ENCODE measurements at regions not wholly inside any gene's neighbourhood (a gene's known extent, or its start where the extent isn't known, plus 50 kb on each side); places are given as distances from the start of the nearest gene placed in this dataset.

DNA sequence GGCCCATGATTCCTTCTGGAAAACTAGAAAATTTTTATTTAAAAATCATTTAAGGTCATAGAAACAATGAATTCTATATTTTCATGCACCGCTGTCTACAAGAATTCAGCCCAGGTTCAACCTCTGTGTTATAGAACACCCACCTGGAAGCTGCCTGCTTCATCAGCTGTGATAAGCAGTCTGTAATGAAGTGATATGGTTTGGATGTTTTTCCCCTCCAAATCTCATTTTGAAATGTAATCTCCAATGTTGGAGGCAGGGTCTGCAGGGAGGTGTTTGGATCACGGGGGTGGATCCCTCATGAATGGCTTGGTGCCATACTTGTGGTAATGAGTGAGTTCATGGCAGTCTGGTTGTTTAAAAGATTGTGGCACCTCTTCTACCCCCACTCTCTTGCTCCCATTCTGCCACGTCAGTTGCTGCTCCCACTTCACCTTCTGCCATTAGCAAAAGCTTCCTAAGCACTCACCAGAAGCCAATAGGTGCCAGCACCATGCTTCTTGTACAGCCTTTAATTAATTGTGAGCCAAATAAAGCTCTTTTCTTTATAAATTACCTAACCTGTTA, 55.6 kb downstream of the MRPL32 start:
- DNase-seq (ENCODE audit: low spot score) = no peak

DNA sequence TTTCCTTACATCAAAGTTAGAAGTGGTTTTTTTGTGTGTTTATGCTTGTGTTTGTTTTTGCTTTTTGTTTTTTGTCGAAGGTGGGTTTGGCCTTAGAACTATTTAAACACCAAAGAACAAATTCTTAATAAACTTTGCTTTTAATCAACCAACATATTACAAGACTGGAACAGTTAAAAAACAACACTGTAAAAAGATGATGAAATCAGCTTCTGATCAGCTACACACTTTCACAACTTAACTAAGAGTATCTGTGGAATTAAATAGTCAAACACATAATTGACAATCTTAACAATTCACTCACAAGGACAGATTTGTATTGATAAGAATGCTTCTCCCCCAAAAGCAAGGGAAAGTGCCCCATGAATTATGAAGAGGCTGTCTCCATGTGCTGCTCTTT, 58.8 kb downstream of the MRPL32 start:
- no peak for DNase-seq (ENCODE audit: low spot score)

DNA sequence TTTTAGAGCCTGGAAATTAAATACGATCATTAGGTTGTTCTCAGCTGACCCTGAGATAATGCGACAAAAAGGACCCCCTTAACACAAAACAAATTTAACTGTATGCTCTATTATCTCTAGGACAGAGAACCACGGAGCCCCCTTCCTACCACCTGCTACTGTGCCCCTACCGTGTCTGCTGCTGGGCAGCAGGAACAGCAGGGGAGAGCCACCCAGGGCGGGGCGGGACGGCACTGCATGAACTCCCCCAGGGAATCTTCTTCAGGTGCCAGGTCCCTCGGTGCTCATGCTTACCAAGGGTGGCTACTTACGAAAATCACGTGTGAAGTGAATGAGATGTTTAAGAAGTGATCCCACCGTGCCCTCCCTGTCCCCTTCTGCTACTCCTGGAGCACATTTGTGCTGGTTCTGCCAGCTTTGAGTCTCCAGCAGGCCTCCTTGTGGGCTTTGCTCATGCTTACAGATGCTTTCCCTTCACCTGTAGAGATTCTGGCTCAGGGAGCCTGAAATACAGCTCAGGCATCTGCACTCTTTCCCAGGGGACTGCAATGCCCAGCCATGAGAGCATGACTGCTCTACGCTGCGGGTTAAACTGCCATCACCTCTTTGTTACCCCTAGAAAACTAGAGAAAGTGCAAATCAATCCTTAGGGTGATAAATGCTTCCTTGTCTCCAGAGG, 59.9 kb downstream of the MRPL32 start:
- no peak for DNase-seq (ENCODE audit: low spot score)

DNA sequence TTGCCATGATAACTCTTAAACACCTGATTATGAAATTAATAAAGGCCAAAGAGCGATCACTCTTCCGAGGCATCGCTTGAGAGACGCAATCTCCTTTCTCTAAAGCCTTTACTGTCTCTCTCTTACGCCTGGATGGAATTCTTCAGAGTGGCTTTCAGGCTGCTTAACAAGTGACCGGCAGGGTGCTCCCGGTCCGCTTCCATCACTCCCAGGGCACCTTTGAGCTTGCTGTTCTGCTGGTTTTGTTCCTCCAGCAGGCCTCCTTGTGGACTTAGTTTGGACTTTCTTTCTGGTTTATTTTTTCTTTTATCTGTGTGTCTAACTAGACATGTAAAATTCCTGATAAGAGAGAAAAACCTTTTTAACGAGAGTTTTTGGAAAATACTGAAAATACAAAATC, 60.9 kb downstream of the MRPL32 start:
- DNase-seq (ENCODE audit: low spot score) = peak; percentile 55

DNA sequence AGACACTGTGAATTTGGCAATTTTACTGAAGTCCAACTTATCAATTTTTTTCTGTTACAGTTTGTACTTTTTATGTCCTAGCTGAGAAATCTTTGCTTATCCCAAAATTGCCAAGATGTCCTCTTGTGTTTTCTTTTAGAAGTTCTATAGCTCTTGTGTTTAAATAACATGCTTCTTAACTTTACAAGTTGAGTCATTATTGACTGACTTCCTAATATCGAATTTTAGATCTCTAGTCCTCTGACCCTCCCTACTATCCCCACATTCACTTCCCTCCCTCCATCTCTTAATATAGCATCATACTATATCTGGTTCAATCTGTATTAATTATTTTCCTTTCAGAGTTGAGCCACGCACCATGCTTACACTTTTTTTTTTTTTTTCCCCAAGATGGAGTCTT, 61.9 kb downstream of the MRPL32 start:
- no peak for DNase-seq (ENCODE audit: low spot score)

DNA sequence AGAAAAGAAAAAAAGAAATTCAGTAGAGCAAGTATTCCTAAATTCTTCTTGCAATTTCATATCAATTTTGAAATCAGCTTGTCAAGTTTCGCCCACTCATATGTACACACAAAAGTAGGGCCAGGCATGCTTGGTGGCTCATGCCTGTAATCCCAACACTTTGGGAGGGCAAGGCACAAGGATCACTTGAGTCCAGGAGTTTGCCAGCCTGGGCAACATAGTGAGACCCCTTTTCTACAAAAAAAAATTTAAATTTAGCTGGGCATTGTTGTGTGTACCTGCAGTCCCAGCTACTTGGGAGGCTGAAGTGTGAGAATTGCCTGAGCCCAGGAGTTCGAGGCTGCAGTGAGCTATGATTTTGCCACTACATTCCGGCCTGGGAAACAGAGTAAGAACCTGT, 65.4 kb downstream of the MRPL32 start:
- DNase-seq (ENCODE audit: low spot score) = no peak

DNA sequence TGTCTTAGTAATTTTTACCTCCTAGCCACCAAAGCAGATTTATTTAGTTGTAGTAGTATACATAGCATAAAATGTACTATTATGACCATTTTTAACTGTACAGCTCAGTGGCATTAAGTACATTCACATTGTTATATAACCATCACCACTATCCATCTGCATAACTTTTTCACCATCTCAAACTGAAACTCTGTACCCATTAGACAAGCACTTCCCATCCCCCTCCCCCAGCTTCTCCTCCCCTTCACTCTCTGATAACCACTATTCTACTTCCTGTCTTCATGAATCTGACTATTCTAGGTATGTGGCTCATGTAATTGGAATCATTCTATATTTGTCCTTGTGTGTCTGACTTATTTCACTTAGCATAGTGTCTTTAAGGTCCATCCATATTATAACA, 71.9 kb downstream of the MRPL32 start:
- DNase-seq (ENCODE audit: low spot score) = no peak

DNA sequence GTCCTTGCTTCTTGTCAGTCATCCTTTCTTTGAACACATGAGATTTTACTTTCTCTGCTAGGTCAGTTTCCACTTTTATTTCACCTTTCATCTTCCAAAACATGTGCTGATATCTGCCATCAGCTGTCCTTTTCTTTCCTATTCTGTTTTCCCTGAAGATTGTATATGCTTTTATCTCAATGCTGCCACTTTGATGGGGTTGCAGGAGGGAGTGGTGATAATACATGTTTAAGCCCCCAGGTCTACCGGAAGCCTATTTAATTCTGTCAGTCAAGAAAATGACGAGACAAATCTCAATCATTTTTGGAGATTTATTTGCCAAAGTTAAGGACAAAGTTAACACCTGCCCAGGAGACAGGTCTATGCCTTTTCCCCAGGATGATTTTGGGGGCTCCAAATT, 73.8 kb downstream of the MRPL32 start:
- no peak for DNase-seq (ENCODE audit: low spot score)

DNA sequence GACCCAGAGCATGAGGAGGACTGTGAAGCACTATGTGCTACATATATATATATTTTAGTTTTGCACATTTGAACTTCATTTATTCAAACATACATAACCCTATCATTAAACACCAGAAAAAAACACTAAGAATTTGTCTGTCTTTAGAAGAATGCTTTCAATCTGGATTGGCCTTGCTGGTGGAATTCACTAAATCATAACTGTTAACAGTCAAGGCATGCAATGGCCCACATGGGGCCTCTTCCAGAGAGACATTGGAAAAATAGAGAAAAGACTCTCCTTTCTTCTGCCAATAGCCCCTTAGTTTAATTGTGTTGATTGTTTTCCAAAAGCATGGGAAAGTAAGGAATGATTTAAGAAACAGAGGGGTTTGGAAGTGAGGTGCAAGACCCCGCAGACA, 77.9 kb downstream of the MRPL32 start:
- no peak for DNase-seq (ENCODE audit: low spot score)

DNA sequence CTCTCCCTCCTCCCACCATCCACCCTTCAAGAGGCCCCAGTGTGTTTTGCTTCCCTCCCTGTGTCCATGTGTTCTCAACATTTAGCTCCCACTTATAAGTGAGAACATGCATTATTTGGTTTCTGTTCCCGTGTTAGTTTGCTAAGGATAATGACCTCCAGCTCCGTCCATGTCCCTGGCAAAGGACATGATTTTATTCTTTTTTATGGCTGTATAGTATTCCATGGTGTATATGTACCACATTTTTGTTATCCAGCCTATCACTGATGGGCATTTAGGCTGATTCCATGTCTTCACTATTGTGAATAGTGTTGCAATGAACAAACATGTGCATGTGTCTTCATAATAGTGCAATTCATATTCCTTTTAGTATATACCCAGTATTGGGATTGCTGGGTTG, 79.7 kb downstream of the MRPL32 start:
- no peak for DNase-seq (ENCODE audit: low spot score)

DNA sequence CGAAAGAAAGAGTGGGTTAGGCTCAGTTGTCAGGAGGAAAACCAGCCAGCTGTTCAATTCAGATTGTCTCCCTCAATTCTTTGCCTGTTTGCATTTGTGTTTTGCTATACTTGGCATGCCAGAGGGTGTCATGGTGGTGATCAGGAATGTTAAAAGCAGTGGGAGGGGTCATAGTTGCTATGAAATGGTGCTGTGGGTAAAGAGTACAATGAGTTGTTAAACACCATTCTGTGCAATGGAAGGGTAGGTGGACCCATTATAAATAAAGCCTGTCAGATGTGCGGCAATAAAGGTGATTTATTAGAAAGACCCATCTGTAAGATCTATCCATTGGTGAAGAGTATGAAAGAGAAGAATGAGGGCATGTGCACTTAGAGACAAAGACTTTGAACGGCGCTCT, 82.2 kb downstream of the MRPL32 start:
- DNase-seq (ENCODE audit: low spot score) = no peak

DNA sequence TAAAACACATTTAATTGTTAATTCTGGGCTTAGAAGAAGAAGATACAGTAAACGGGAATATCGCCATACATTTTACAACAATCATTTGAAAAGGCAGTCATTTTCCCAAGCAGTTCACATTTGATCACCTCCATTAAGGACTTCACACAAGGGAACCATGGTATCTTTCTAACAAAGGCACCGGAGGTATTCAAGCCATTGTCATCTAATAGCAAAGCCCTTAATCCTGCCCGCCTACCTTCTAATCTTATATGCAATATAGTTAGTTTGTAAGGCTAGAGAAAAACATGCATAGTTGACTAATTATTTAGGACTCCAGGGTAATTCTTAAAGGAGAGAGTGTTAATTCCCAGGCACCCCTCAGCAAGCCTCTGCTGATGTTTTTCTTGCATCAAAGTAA, 83.1 kb downstream of the MRPL32 start:
- DNase-seq (ENCODE audit: low spot score) = no peak

DNA sequence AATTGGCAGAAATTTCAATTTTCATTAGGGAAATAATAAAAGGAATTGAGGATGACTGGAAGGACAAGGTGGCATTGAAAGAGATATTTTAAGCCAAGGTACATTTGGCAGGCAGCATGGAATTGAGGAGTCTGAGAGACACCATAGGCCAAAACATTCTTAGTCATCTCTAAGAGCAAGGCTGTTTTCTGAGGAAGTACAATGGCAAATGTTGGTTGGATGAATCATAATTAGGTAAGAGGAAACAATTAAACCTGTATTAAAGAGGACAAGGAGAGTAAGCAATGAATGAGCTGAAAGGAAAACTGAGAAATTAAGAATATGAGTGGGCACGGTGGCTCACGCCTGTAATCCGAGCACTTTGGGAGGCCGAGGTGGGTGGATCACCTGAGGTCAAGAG, 86.3 kb downstream of the MRPL32 start:
- no peak for DNase-seq (ENCODE audit: low spot score)

DNA sequence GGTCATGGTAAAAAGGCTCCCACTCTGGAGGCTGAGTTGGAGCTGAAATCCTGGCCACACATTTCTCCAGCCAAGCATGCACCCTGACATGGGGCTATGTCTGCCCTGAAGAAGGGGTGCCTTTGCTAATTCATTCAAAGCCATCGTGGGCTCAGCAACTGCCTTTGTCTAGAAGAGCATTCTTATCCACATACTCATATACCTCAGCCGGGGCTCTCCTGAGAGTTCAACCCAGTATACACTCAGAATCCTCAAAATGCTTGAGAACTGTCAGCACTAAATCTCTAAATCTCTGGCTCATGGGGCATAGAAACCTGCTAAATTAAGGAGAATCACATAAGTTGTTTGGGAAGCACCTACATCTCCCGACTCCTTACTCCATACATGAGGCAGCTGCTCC, 89.3 kb downstream of the MRPL32 start:
- DNase-seq (ENCODE audit: low spot score) = no peak

DNA sequence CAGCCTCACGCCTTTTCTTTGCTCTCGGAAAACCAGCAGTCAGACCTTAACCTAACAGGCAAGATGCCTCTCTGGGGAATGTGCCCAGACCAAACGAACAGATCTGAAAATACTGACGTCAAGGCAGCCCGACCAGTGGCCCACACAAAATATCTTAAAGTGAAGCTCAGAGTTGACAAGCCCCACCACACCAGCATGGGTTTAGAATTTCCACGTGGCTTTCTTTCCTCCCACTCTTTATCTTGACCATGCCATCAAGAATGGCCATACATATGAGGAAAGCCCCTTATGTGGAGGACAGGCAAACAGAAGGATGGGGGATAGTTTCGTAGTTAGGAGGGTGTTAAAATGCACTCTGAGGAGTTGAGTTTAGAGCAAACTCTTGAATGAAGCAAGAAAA, 89.8 kb downstream of the MRPL32 start:
- DNase-seq (ENCODE audit: low spot score) = no peak

DNA sequence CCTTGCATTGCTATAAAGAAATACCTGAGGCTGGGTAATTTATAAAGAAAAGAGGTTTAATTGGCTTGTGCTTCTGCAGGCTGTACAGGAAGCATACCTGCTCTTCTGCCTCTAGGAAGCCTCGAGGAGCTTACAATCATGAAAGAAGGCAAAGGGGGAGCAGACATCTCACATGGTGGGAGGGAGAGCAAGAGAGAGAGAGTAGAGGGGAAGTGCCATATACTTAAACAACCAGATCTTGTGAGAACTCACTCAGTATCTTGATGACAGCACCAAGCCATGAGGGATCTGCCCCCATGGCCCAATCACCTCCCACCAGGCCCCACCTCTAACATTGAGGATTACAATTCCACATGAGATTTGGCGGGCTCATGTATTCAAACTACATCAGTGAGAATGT, 79.1 kb upstream of the HECW1 start:
- DNase-seq (ENCODE audit: low spot score) = no peak

DNA sequence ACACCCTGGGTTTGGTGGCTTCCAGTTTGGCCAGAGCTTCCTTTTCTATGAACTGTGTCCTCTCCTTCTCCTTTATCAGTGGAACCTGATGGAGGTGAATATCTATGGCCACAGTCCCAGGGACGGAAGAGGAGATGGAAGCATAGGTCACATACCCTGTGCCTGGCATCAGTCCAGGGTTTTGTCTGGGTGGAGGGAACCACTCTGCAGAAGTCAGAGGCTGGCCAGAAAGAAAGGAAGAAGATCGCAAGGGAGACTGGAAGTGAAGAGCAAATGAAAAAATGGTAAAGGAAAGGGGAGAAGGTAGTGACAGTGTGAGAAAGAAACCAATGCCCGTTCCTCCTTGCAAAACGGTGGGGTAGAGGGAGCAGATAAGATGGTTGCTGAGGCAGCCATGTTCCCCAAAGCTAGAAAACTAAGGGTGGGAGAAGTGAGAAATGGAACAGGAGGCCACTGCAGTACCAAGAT, 77.9 kb upstream of the HECW1 start:
- DNase-seq (ENCODE audit: low spot score) = no peak

DNA sequence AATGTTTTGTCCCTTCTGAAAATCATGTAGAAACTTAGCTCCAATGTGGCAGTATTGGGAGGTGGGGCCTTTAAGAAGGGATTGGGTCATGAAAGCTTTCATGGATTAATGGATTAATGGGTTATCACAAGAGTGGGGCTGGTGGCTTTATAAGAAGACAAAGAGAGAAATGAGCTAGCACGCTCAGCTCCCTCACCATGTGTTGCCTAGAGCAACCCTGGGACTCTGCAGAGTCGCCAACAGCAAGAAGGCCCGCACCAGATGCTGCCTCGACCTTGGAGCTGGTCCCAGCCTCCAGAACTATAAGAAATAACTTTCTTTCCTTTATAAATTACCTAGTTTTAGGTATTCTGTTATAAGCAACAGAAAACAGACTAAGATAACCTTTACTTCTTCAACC, 74.9 kb upstream of the HECW1 start:
- no peak for DNase-seq (ENCODE audit: low spot score)

DNA sequence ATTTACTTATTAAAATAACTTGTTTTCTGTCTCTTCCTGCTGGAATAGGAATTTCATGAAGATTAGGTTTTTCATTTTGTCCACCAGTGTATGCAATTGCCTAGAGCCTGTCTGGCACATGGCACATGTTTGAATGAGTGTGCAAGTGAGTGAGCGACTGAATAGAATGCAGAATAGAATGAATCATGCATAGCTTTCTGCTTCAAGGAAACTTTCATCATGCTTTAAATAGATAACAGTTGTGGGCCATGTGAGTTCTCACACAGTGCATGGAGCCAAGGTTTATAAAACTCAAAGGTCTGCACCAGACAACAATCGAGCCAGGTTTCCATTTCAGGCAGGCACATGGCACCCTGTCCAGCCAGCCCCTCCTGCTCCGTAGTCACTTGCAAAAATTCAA, 74.2 kb upstream of the HECW1 start:
- no peak for DNase-seq (ENCODE audit: low spot score)

DNA sequence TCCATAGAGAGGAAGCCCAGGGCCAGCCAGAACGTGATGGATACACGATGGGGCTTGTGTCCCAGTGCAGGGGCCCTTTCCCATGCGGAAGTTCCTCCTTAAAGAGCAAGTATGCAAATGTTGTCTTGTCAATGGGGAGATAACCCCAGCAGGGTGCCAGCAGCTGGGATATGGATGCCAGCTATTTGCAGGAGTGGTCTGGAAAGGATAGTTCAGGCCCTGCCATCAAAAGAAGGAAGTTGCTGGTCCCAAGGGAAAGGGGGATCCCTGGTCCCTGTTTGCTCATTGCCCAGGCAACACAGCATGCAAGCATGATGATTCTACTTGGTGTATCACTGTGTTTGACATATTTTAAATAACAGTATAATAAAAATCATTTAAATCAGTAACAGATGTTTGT, 73.1 kb upstream of the HECW1 start:
- no peak for DNase-seq (ENCODE audit: low spot score)

DNA sequence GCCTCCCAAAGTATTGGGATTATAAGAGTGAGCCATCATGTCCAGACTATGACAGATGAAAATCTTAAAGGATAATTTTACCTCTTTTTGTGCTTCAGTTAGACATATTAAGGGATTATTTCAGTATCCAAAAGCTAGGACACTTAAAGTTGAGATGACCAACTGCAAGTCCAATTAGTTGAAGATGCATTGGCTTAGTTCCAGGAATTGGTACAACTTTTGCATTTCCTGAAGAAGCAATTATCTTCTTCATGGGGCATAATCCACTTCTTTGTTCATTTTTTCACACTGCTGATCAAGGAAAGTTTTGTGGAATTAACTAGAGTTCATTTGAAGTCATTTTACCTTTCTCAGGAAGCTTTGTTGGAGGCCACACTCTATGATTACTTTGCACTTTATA, 72.0 kb upstream of the HECW1 start:
- DNase-seq (ENCODE audit: low spot score) = no peak

DNA sequence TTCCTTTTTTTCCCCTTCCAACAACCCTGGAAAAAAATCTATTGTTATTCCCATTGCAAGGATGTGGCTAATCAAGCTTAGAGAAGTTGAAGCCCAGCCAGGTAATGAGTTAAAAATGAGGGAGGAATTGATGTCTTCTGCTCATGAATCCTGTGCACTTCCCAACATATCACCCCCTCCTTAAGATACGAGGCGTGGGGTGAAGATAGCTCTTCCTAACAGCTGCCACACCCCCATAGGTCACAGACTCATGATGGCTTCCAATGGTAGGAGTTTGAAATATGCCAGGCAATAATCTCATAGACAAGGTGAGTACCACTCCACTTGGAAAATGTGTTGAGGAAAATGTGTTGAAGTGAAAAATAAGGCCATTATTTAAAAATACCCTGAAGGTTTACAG, 71.3 kb upstream of the HECW1 start:
- no peak for DNase-seq (ENCODE audit: low spot score)

DNA sequence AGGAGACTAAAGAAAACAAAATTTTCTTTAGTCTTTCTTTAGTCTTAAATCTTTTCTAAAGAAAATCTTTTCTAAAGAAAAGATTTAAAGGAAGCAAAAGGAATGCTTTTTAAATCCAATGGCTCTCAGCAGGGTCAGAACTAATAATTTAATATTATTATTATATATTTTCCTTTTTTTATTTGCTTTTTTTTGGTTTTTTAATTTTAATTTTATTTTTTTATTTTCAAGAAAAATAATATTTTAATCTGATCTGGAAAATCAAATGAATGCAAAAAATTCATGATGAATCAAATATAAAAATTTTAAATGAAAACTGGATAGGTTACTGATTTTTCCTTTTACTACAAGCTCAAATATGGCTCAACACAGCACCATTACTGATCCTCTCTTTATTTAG, 70.7 kb upstream of the HECW1 start:
- DNase-seq (ENCODE audit: low spot score) = no peak

DNA sequence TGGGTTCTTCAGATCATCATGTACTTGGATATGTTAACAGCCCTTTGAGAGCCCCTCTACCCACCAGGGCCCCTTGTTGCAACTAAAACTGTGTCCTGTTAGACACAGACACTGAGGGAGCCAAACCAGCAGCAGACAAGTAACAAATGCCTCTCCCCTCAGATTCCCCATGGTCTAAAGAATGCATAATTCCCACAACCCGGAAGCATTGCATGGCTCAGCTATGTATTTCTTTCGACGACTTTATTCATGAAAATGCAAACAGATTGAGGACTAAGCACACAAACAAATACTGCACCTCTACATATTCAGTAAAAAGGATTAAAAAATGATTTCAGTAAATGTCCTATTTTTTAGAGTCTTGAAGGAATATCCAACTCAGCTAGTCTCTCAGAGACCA, 70.1 kb upstream of the HECW1 start:
- no peak for DNase-seq (ENCODE audit: low spot score)

All from ecto neural progenitor cell (in vitro differentiated cells).